GM23338 (cell line): ENCODE measurements at regions not wholly inside any gene's neighbourhood (a gene's known extent, or its start where the extent isn't known, plus 50 kb on each side); places are given as distances from the start of the nearest gene placed in this dataset.

Source experiments
- EZH2 ChIP-seq: fragments of 200-600 bp; sonication (generic); IDR thresholded peaks from one replicate; pipeline ENCODE4 v1.8.0; 2017; ENCODE audit warnings: antibody characterized with exemption, mild to moderate bottlenecking, low read depth; ENCODE audit not compliant: unreplicated experiment
- EZH2phosphoT487 ChIP-seq: fragments of 200-600 bp; sonication (generic); IDR thresholded peaks from one replicate; pipeline ENCODE4 v1.8.1; 2018; ENCODE audit warnings: antibody characterized with exemption; ENCODE audit not compliant: unreplicated experiment
- JUNB ChIP-seq: IDR thresholded peaks from one replicate; pipeline ENCODE4 v1.6.1; 2016; ENCODE audit warnings: antibody characterized with exemption; ENCODE audit not compliant: unreplicated experiment
- POLR2AphosphoS5 ChIP-seq: IDR thresholded peaks from 2 replicates; pipeline ENCODE4 v1.6.1; 2016; ENCODE audit warnings: antibody characterized with exemption, low read depth
- TF ChIP-seq, protein P1 (sequence below), 2 experiments: fragments of 200-600 bp in 1 of 2; sonication (generic) in 1 of 2; conservative IDR thresholded peaks; 2 replicates each; pipeline versions ENCODE4 v1.5.1 to v1.6.1; 2016 to 2017; ENCODE audit warnings: antibody characterized with exemption in 2 of 2, low read depth in 2 of 2, mild to moderate bottlenecking in 2 of 2, moderate library complexity in 1 of 2

DNA sequence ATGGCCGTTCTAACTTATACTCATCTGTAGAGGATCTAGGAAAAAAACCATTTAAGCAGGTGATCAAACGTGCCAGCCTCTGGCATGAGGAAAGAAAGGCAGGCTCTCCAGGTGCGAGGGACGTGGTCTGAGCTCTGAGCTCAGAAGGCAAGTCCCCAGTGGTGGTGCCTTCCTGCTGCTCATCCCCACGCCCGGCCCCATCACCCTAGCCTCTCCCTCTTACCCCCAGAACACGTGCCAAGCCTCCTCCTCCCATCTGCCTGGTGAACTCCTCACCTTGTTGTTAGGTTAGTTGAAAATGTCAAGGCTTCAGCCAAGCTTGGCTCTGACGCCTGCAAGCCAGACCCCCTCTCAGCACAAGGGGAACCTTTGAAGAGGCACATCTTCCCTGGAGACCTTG is 571.2 kb upstream of the MKI67 start:
- TF ChIP-seq POLR2AphosphoS5 (no peak), JUNB (no peak), EZH2 (no peak), EZH2phosphoT487 (no peak)
- TF ChIP-seq, protein P1, sequence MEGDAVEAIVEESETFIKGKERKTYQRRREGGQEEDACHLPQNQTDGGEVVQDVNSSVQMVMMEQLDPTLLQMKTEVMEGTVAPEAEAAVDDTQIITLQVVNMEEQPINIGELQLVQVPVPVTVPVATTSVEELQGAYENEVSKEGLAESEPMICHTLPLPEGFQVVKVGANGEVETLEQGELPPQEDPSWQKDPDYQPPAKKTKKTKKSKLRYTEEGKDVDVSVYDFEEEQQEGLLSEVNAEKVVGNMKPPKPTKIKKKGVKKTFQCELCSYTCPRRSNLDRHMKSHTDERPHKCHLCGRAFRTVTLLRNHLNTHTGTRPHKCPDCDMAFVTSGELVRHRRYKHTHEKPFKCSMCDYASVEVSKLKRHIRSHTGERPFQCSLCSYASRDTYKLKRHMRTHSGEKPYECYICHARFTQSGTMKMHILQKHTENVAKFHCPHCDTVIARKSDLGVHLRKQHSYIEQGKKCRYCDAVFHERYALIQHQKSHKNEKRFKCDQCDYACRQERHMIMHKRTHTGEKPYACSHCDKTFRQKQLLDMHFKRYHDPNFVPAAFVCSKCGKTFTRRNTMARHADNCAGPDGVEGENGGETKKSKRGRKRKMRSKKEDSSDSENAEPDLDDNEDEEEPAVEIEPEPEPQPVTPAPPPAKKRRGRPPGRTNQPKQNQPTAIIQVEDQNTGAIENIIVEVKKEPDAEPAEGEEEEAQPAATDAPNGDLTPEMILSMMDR (conservative IDR thresholded peaks at IDR 0.05; ENCODE audit: low read depth in 2 of 2), result no peak
